Thyroid gland (tissue), 4 donors: ENCODE measurements at regions not wholly inside any gene's neighbourhood (a gene's known extent, or its start where the extent isn't known, plus 50 kb on each side); places are given as distances from the start of the nearest gene placed in this dataset.

Source experiments
- POLR2A ChIP-seq, 2 donors: fragments of 450-650 bp; IDR thresholded peaks; one replicate each; pipeline ENCODE4 v1.6.1; 2017; ENCODE audit warnings: antibody characterized with exemption in 2 of 2, mild to moderate bottlenecking in 2 of 2, moderate library complexity in 1 of 2
- TF ChIP-seq, protein P1 (sequence below), 6 experiments: fragments of 200-600 bp in 3 of 6; fragments of 450-650 bp in 3 of 6; sonication (generic) in 3 of 6; IDR thresholded peaks; one replicate each; pipeline ENCODE4 v1.5.1; 2016 to 2019; ENCODE audit warnings: antibody characterized with exemption in 6 of 6, mild to moderate bottlenecking in 2 of 6, inconsistent platforms in 1 of 6, moderate library complexity in 1 of 6

DNA sequence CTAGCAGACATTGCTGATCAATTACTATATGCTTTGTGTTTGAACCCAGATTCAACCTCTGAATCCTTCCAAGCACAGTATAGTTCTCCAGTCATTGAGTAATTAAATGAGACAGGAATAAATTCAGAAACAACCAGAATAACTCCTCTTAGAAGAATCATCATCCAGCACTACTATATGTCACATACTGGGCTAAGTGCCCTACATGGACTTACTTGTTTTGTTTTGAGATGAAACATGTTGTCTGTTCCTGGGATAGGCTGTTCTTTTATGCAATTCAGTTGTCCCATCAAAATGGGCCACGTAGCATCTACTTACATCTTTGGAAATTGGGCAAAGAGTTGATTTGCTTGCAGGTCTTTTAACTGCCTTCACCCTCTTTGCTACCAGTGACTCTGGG, 365.5 kb upstream of the SUCLG2 start:
- TF ChIP-seq, protein P1, sequence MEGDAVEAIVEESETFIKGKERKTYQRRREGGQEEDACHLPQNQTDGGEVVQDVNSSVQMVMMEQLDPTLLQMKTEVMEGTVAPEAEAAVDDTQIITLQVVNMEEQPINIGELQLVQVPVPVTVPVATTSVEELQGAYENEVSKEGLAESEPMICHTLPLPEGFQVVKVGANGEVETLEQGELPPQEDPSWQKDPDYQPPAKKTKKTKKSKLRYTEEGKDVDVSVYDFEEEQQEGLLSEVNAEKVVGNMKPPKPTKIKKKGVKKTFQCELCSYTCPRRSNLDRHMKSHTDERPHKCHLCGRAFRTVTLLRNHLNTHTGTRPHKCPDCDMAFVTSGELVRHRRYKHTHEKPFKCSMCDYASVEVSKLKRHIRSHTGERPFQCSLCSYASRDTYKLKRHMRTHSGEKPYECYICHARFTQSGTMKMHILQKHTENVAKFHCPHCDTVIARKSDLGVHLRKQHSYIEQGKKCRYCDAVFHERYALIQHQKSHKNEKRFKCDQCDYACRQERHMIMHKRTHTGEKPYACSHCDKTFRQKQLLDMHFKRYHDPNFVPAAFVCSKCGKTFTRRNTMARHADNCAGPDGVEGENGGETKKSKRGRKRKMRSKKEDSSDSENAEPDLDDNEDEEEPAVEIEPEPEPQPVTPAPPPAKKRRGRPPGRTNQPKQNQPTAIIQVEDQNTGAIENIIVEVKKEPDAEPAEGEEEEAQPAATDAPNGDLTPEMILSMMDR (IDR thresholded peaks at IDR 0.05) = no peak
- TF ChIP-seq POLR2A (IDR thresholded peaks at IDR 0.05) = no peak
